Spleen (tissue), 7 donors: ENCODE measurements at regions not wholly inside any gene's neighbourhood (a gene's known extent, or its start where the extent isn't known, plus 50 kb on each side); places are given as distances from the start of the nearest gene placed in this dataset.

Source experiments
- CTCF ChIP-seq, 11 experiments: fragments of 200-600 bp in 7 of 11; fragments of 450-650 bp in 4 of 11; sonication (generic) in 4 of 11; IDR thresholded peaks in 8 of 11; conservative IDR thresholded peaks in 3 of 11; 1 replicate in 7 of 11; 2 replicates in 4 of 11; pipeline versions ENCODE4 v1.4.0 to v1.8.0; 2016 to 2021; ENCODE audit warnings: antibody characterized with exemption in 11 of 11, inconsistent platforms in 4 of 11, mild to moderate bottlenecking in 1 of 11
- POLR2A ChIP-seq, 3 donors: fragments of 450-650 bp; IDR thresholded peaks; one replicate each; pipeline ENCODE4 v1.5.1; 2017; ENCODE audit warnings: antibody characterized with exemption in 3 of 3, mild to moderate bottlenecking in 1 of 3
- POLR2AphosphoS5 ChIP-seq, 3 donors: sonication (generic); formaldehyde crosslinking; IDR thresholded peaks; one replicate each; pipeline ENCODE4 v1.5.1; 2017; ENCODE audit warnings: antibody characterized with exemption in 3 of 3
- donor health status: DM: no; HTN: no; CAD: no; lungs with moderate emphysema.
- donor health status: DM: no; HTN: no; CAD: no.
- donor health status: DM: no; HTN: no; CAD: no.

- TF ChIP-seq CTCF (IDR thresholded peaks at IDR 0.05 in 8 of 11, conservative IDR thresholded peaks at IDR 0.05 in 3 of 11) (no peak), POLR2A (IDR thresholded peaks at IDR 0.05) (no peak), POLR2AphosphoS5 (IDR thresholded peaks at IDR 0.05) (no peak)
These were observed 1038.6 kb downstream of the SOCS6 start for GRCh38 chr18:71327441-71327840.
